Left lung (tissue), 4 donors: ENCODE measurements at regions not wholly inside any gene's neighbourhood (a gene's known extent, or its start where the extent isn't known, plus 50 kb on each side); places are given as distances from the start of the nearest gene placed in this dataset.
A peak's percentile ranks its signal among the peaks of the same experiment; 100 is the strongest.

Experiments
- ATAC-seq: fragments of 200-7000 bp; cut with Tn5 transposase; one replicate; pipeline ENCODE4 v1.9.1; 2020; ENCODE audit warnings: moderate library complexity
- DNase-seq, 4 donors: peaks; one replicate each; pipeline ENCODE4 v3.0.0-alpha.2; 2013 to 2020
- H3K27ac ChIP-seq, 2 donors: fragments of 200-600 bp; sonication (generic) in 1 of 2; one replicate each; pipeline versions ENCODE4 v1.5.0 to v1.8.0; 2020 to 2021
- H3K27me3 ChIP-seq, 2 donors: fragments of 200-600 bp; sonication (generic) in 1 of 2; one replicate each; pipeline versions ENCODE4 v1.5.0 to v1.8.0; 2020 to 2021
- H3K36me3 ChIP-seq, 2 donors: fragments of 200-600 bp; sonication (generic) in 1 of 2; one replicate each; pipeline versions ENCODE4 v1.5.0 to v1.8.0; 2020 to 2021
- H3K4me1 ChIP-seq, 2 donors: fragments of 200-600 bp; one replicate each; pipeline ENCODE4 v1.8.0; 2021
- H3K4me3 ChIP-seq, 2 donors: fragments of 200-600 bp; sonication (generic) in 1 of 2; one replicate each; pipeline versions ENCODE4 v1.5.0 to v1.8.0; 2020 to 2021; ENCODE audit warnings: mild to moderate bottlenecking in 1 of 2
- H3K9me3 ChIP-seq, 2 donors: fragments of 200-600 bp; sonication (generic) in 1 of 2; one replicate each; pipeline versions ENCODE4 v1.5.0 to v1.8.0; 2020 to 2021
- intact Hi-C, 2 donors: fragments of 100-400 bp; cut with DNase I; formaldehyde crosslinking; loops; one replicate each; pipeline versions ENCODE4 v1.11.2 to v1.14.2; 2022
- TF ChIP-seq, protein P1 (sequence below), 2 donors: fragments of 200-600 bp; sonication (generic) in 1 of 2; IDR thresholded peaks; one replicate each; pipeline versions ENCODE4 v1.5.0 to v1.8.0; 2021; ENCODE audit warnings: antibody characterized with exemption in 2 of 2
- donor health status: DM: no; HTN: yes; CAD: no.
- donor health status: DM: no; HTN: no; CAD: no.

DNA sequence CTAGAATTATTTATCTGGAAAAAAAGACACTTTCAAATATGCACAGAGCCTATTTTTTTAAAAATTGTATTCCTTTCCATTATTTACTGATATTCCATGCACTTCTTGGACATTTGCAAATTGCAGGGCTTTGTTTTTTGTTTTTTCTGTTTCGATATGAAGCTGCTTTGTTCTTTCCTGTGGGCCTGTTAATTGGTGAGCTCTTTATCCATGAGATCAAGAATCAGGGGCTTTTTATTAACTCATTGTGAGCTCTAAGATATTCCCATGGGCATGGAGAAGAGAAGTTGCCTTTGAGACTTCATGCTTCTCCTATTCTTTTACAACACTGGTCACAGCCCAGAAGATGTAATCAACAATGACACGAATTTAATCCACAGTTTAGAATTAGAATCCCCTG, 145.1 kb downstream of the SAMD5 start:
- Histone ChIP-seq H3K4me3 (no peak overlapping the region), H3K4me1 (no peaks in the 10 kb centered on the region), H3K36me3 (no peaks in the 10 kb centered on the region), H3K27me3 (no peaks in the 10 kb centered on the region), H3K9me3 (no peaks in the 10 kb centered on the region), H3K27ac (no peak overlapping the region)
- ATAC-seq (no peak), DNase-seq (no peak)
- intact Hi-C loops, result no loop called here
- TF ChIP-seq, protein P1, sequence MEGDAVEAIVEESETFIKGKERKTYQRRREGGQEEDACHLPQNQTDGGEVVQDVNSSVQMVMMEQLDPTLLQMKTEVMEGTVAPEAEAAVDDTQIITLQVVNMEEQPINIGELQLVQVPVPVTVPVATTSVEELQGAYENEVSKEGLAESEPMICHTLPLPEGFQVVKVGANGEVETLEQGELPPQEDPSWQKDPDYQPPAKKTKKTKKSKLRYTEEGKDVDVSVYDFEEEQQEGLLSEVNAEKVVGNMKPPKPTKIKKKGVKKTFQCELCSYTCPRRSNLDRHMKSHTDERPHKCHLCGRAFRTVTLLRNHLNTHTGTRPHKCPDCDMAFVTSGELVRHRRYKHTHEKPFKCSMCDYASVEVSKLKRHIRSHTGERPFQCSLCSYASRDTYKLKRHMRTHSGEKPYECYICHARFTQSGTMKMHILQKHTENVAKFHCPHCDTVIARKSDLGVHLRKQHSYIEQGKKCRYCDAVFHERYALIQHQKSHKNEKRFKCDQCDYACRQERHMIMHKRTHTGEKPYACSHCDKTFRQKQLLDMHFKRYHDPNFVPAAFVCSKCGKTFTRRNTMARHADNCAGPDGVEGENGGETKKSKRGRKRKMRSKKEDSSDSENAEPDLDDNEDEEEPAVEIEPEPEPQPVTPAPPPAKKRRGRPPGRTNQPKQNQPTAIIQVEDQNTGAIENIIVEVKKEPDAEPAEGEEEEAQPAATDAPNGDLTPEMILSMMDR (IDR thresholded peaks at IDR 0.05), result no peak

DNA sequence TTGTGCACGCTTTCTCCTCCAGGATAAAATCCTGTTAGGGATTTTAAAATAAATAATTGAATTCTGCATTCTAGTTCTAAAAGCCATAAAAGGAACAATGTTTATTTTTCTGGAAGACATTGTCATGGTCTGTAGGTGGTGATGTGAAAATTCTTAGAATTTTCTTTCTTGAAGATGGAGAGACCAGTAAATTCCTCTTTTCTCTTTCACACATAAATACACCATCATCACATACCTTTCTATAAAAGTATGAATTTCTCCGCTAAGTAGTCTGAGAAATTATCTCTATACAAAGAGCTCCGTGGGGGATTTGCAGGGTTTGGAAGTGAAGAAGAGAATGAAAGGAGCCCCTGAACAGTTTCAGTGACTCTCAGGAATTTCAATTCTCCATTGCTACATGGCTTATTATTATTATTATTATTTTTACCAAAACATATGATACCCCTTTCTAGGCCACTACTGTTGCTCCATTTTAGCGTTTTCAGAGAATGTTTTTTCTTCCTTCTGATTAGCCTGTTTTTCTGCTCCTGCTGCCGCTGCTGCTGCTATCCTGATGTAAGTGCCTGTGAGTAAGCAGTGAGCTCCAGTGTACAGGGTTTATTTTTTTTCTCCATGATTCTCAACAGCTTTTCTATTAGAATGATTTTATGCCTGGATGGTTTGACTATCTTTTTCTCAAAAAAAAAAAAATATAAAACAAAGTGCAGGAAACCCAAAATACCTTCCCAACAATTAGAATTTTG, 145.8 kb downstream of the SAMD5 start:
- Histone ChIP-seq H3K27me3 (no peaks in the 10 kb centered on the region), H3K9me3 (no peaks in the 10 kb centered on the region), H3K4me3 (no peak overlapping the region), H3K4me1 (no peaks in the 10 kb centered on the region), H3K27ac (no peak overlapping the region), H3K36me3 (no peaks in the 10 kb centered on the region)
- ATAC-seq, result no peak
- TF ChIP-seq, protein P1 (IDR thresholded peaks at IDR 0.05), result no peak
- no peak for DNase-seq
- intact Hi-C loops, result no loop called here

DNA sequence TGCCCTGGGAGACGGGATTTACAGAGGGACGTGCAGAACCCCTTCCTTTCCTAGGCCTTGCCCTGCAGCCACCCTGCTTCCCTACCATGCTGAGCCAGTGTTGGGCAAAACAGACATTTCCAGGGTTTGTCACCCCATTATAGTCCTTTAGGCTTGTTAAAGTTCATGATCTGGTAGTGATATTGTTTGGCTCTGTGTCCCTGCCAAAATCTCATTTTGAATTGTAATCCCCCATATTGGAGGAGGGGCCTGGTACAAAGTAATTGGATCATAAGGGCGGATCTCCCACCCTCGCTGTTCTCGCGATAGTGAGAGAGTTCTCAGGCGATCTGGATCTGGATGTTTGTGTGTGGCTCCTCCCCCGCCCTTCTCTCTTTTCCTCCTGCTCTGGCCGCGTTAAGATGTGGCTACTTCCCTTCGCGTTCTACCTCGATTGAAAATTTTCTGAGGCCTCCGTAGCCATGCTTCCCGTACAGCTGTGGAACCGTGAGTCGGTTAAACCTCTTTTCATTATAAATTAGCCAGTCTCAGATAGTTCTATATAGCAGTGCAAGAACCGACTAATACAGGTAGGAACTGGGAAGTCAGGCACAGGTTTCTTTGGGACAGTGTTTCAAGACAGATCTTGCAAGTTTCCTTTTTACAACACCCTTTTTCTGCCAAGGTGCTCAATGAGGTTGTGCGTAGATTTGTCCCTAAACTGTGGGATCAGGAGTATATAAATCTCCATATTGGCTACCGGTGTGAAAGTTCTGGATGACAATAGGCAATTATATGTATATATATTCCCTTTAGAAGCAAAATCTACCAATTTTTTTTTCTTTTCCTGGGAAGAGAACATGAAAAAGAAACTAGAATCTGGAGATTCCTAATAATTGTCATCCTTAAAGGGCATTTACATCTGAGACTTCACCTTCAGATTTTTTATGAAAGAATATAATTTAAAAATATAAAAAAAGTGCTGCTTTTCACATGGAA, 152.1 kb downstream of the SAMD5 start:
- Histone ChIP-seq H3K4me1 (no peaks in the 10 kb centered on the region), H3K27ac (no peak overlapping the region), H3K9me3 (no peaks in the 10 kb centered on the region), H3K27me3 (no peaks in the 10 kb centered on the region), H3K36me3 (no peaks in the 10 kb centered on the region), H3K4me3 (no peak overlapping the region)
- peak in 1 of 4 donors; percentile 18 for DNase-seq
- intact Hi-C loops, result no loop called here
- ATAC-seq, result no peak
- TF ChIP-seq, protein P1 (IDR thresholded peaks at IDR 0.05), result no peak

DNA sequence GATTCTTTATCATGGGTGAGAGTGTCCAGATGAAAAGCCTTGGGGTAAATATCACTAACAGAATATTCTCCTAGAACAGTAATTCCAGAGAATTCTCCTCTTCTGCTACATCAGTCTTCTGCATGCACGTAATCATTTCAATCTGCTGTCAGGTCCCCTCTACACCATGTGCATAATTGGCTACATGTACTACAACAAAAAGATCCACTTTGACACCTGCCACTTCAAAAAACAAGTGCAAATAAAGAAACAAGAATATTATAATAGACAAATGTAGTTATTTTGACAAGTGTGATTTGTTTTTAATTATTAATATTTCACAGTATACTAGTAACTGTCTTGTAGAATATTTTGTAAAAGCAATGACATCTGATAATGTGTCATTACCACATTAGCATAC, 154.2 kb downstream of the SAMD5 start:
- H3K36me3 ChIP-seq, result no peaks in the 10 kb centered on the region

More for the DNA sequence above, 154.2 kb downstream of the SAMD5 start:
- H3K4me1 ChIP-seq, result no peaks in the 10 kb centered on the region
- no peak overlapping the region for H3K27ac ChIP-seq
- H3K4me3 ChIP-seq, result no peak overlapping the region
- TF ChIP-seq, protein P1 (IDR thresholded peaks at IDR 0.05), result no peak
- no peak for ATAC-seq
- intact Hi-C loops, result no loop called here
- H3K27me3 ChIP-seq, result no peaks in the 10 kb centered on the region
- DNase-seq, result no peak
- H3K9me3 ChIP-seq, result no peaks in the 10 kb centered on the region
